ENCODE measurements at regions not wholly inside any gene's neighbourhood (a gene's known extent, or its start where the extent isn't known, plus 50 kb on each side); places are given as distances from the start of the nearest gene placed in this dataset.

GRCh38 chr12:58564721-58565120, 355.6 kb downstream of the LRIG3 start:
- no peak for TF ChIP-seq CTCF (conservative IDR thresholded peaks at IDR 0.05)
- no peaks in the 10 kb centered on the region for H3K36me3 Mint-ChIP-seq

GRCh38 chr12:58566599-58566998, 353.7 kb downstream of the LRIG3 start:
- no peak for TF ChIP-seq CTCF (conservative IDR thresholded peaks at IDR 0.05)
- no peaks in the 10 kb centered on the region for H3K9me3 Mint-ChIP-seq
- peaks cover 17% of the 10 kb centered on the region for H3K27me3 Mint-ChIP-seq
- DNase-seq (ENCODE audit: extremely low spot score, unreplicated experiment): no peak
- H3K4me1 Mint-ChIP-seq (ENCODE audit: unreplicated experiment): peaks cover 12% of the 10 kb centered on the region
- H3K4me3 Mint-ChIP-seq: no peak overlapping the region
- H3K36me3 Mint-ChIP-seq: no peaks in the 10 kb centered on the region
- H3K27ac Mint-ChIP-seq: no peak overlapping the region

More at GRCh38 chr12:58564721-58565120, 355.6 kb downstream of the LRIG3 start:
- H3K27ac Mint-ChIP-seq: no peak overlapping the region
- no peaks in the 10 kb centered on the region for H3K9me3 Mint-ChIP-seq
- peaks cover 12% of the 10 kb centered on the region for H3K4me1 Mint-ChIP-seq (ENCODE audit: unreplicated experiment)
- H3K4me3 Mint-ChIP-seq: no peak overlapping the region
- DNase-seq (ENCODE audit: extremely low spot score, unreplicated experiment): no peak
- H3K27me3 Mint-ChIP-seq: peaks cover 13% of the 10 kb centered on the region

- Mint-ChIP-seq H3K27ac (no peak overlapping the region), H3K27me3 (peaks cover 17% of the 10 kb centered on the region), H3K4me1 (ENCODE audit: unreplicated experiment) (peaks cover 12% of the 10 kb centered on the region), H3K9me3 (no peaks in the 10 kb centered on the region), H3K4me3 (no peak overlapping the region), H3K36me3 (no peaks in the 10 kb centered on the region)
- TF ChIP-seq CTCF (conservative IDR thresholded peaks at IDR 0.05): no peak
- DNase-seq (ENCODE audit: extremely low spot score, unreplicated experiment): no peak
These were observed 353.1 kb downstream of the LRIG3 start for GRCh38 chr12:58567189-58567588.

GRCh38 chr12:58570411-58570810, 349.9 kb downstream of the LRIG3 start:
- H3K36me3 Mint-ChIP-seq: no peaks in the 10 kb centered on the region
- H3K27me3 Mint-ChIP-seq: peaks cover 12% of the 10 kb centered on the region
- peaks cover 15% of the 10 kb centered on the region for H3K4me1 Mint-ChIP-seq (ENCODE audit: unreplicated experiment)
- H3K4me3 Mint-ChIP-seq: no peak overlapping the region
- DNase-seq (ENCODE audit: extremely low spot score, unreplicated experiment): no peak
- H3K9me3 Mint-ChIP-seq: no peaks in the 10 kb centered on the region
- H3K27ac Mint-ChIP-seq: no peak overlapping the region
- no peak for TF ChIP-seq CTCF (conservative IDR thresholded peaks at IDR 0.05)

GRCh38 chr12:58575256-58575655, 345.0 kb downstream of the LRIG3 start:
- H3K27ac Mint-ChIP-seq: no peak overlapping the region

More at GRCh38 chr12:58575256-58575655, 345.0 kb downstream of the LRIG3 start:
- peaks cover 8% of the 10 kb centered on the region for H3K27me3 Mint-ChIP-seq
- no peak for DNase-seq (ENCODE audit: extremely low spot score, unreplicated experiment)
- peaks cover 5% of the 10 kb centered on the region for H3K9me3 Mint-ChIP-seq
- no peaks in the 10 kb centered on the region for H3K36me3 Mint-ChIP-seq
- H3K4me1 Mint-ChIP-seq (ENCODE audit: unreplicated experiment): peaks cover 5% of the 10 kb centered on the region
- no peak overlapping the region for H3K4me3 Mint-ChIP-seq
- TF ChIP-seq CTCF (conservative IDR thresholded peaks at IDR 0.05): no peak

All from type B pancreatic cell (in vitro differentiated cells).